Fibroblast of villous mesenchyme (primary cell): ENCODE measurements at regions not wholly inside any gene's neighbourhood (a gene's known extent, or its start where the extent isn't known, plus 50 kb on each side); places are given as distances from the start of the nearest gene placed in this dataset.

Experiments
- DNase-seq: peaks from one replicate; pipeline ENCODE4 v3.0.0-alpha.2; 2010; ENCODE audit warnings: low read depth
- H3K4me3 ChIP-seq: 2 replicates; pipeline ENCODE4 v1.5.1; 2011; ENCODE audit warnings: low read depth, mild to moderate bottlenecking, low read length
- CTCF ChIP-seq: IDR thresholded peaks from 2 replicates; pipeline ENCODE4 v1.5.1; 2012; ENCODE audit warnings: low read depth, mild to moderate bottlenecking, low read length; ENCODE audit not compliant: insufficient read depth

- DNase-seq, result no peak
Measured at GRCh38 chr3:193841581-193841980, 248.6 kb downstream of the OPA1 start.

GRCh38 chr3:193842029-193842798 is 249.2 kb downstream of the OPA1 start:
- no peak overlapping the region for H3K4me3 ChIP-seq
- TF ChIP-seq CTCF, result no peak
- DNase-seq, result no peak

More at GRCh38 chr3:193841581-193841980, 248.6 kb downstream of the OPA1 start:
- no peak overlapping the region for H3K4me3 ChIP-seq
- no peak for TF ChIP-seq CTCF

GRCh38 chr3:193842832-193843473 is 249.9 kb downstream of the OPA1 start:
- no peak for DNase-seq
- TF ChIP-seq CTCF, result no peak
- H3K4me3 ChIP-seq, result no peak overlapping the region

GRCh38 chr3:193843474-193844301 is 250.7 kb downstream of the OPA1 start:
- no peak overlapping the region for H3K4me3 ChIP-seq
- no peak for TF ChIP-seq CTCF
- DNase-seq, result no peak

GRCh38 chr3:193844472-193844871 is 251.5 kb downstream of the OPA1 start:
- DNase-seq, result no peak
- no peak overlapping the region for H3K4me3 ChIP-seq
- TF ChIP-seq CTCF, result no peak

- TF ChIP-seq CTCF, result no peak
- H3K4me3 ChIP-seq, result no peak overlapping the region
- no peak for DNase-seq
Measured at GRCh38 chr3:193845144-193845543, 252.1 kb downstream of the OPA1 start.
